Mesendoderm (in vitro differentiated cells): ENCODE measurements at regions not wholly inside any gene's neighbourhood (a gene's known extent, or its start where the extent isn't known, plus 50 kb on each side); places are given as distances from the start of the nearest gene placed in this dataset.

Experiments used
- DNase-seq: peaks from one replicate; pipeline ENCODE4 v3.0.0; 2013
- H2AK5ac ChIP-seq: 2 replicates; pipeline ENCODE4 v1.6.1; 2013; ENCODE audit warnings: low read length, inconsistent platforms
- H2BK120ac ChIP-seq: 2 replicates; pipeline ENCODE4 v1.6.1; 2013; ENCODE audit warnings: low read depth, mild to moderate bottlenecking, low read length, moderate library complexity, mixed read lengths
- H2BK15ac ChIP-seq: replicated peaks from 2 replicates; pipeline ENCODE4 v1.6.1; 2013; ENCODE audit warnings: low read depth, mild to moderate bottlenecking, moderate library complexity
- H2BK5ac ChIP-seq: 2 replicates; pipeline ENCODE4 v1.6.1; 2013; ENCODE audit warnings: low read length, inconsistent platforms
- H3K18ac ChIP-seq: 2 replicates; pipeline ENCODE4 v1.6.1; 2013; ENCODE audit warnings: mild to moderate bottlenecking, low read length, mixed read lengths
- H3K23ac ChIP-seq: one replicate; pipeline ENCODE4 v1.6.1; 2013; ENCODE audit warnings: low read length
- H3K27ac ChIP-seq: 2 replicates; pipeline ENCODE4 v1.5.1; 2013; ENCODE audit warnings: low read depth, mild to moderate bottlenecking, inconsistent platforms, low read length, moderate library complexity
- H3K27me3 ChIP-seq: 2 replicates; pipeline ENCODE4 v1.6.1; 2013; ENCODE audit warnings: low read length, control low read depth, mild to moderate bottlenecking, inconsistent platforms; ENCODE audit not compliant: insufficient read depth, poor library complexity
- H3K36me3 ChIP-seq: 2 replicates; pipeline ENCODE4 v1.6.1; 2013; ENCODE audit warnings: low read length, inconsistent platforms; ENCODE audit not compliant: control insufficient read depth, insufficient read depth
- H3K4ac ChIP-seq: one replicate; pipeline ENCODE4 v1.6.1; 2013; ENCODE audit warnings: low read depth, mild to moderate bottlenecking, low read length, moderate library complexity
- H3K4me1 ChIP-seq: 2 replicates; pipeline ENCODE4 v1.6.1; 2013; ENCODE audit warnings: low read depth, low read length, inconsistent platforms; ENCODE audit not compliant: control insufficient read depth
- H3K4me2 ChIP-seq: 2 replicates; pipeline ENCODE4 v1.6.1; 2013; ENCODE audit warnings: low read length
- H3K4me3 ChIP-seq: 2 replicates; pipeline ENCODE4 v1.5.1; 2013; ENCODE audit warnings: mild to moderate bottlenecking, low read length
- H3K56ac ChIP-seq: one replicate; pipeline ENCODE4 v1.6.1; 2013; ENCODE audit warnings: low read length
- H3K79me1 ChIP-seq: 2 replicates; pipeline ENCODE4 v1.6.1; 2013; ENCODE audit warnings: low read length, inconsistent platforms
- H3K79me2 ChIP-seq: 2 replicates; pipeline ENCODE4 v1.6.1; 2013; ENCODE audit warnings: mild to moderate bottlenecking, low read length; ENCODE audit not compliant: control insufficient read depth, insufficient read depth
- H3K9ac ChIP-seq: 2 replicates; pipeline ENCODE4 v1.6.1; 2013; ENCODE audit warnings: low read length, inconsistent platforms
- H4K5ac ChIP-seq: one replicate; pipeline ENCODE4 v1.6.1; 2013; ENCODE audit warnings: low read length
- H4K8ac ChIP-seq: one replicate; pipeline ENCODE4 v1.6.1; 2013; ENCODE audit warnings: low read depth, mild to moderate bottlenecking, control low read depth, low read length, moderate library complexity
- WGBS: extraction: QIAGEN DNeasy Blood & Tissue Kit; methylation state at CpG from one replicate; pipeline ENCODE4 v1.1.7; 2013; ENCODE audit warnings: low lambda C conversion rate, missing lambda C conversion rate; ENCODE audit not compliant: insufficient coverage; ENCODE audit errors: extremely low coverage; 5-methylcytosine and 5-hydroxymethylcytosine counted together

DNA sequence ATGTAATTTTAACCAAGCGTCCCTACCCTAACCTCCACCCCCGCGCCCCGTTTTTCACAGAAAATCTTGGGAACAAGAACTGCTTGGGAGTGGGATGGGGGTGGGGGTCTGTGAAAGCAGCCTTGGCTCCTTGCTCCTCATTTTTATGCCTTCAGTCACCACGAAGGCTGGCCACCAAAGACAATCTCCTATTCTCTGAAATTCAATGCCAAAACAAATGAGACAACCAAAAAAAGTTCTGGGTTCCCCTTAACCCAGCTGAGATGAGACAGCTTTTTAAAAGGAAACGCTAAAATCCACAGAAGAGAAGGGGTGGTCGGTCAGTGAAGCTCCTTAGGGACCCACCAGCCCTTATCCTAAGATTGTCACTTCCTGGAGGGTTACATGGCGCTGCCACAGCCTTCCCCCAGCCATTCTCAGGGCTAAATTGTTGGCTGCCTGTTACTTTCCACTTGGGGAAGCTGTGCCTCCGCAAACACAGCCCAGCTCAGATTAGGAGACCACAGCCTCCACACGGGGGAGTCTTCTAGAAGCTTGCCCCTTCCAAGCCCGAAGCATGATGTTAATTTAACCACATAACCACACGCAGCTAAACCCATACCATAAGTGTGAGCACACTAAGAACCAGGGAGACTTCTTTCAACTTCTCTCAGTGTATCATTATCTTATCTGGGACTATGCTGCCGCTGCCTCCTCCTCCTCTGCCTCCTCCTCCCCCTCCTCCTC lies 136.3 kb downstream of the FOXD1 start:
- Histone ChIP-seq H3K4ac (no peak overlapping the region), H3K27me3 (peaks cover 2% of the 10 kb centered on the region), H4K8ac (no peak overlapping the region), H3K36me3 (no peaks in the 10 kb centered on the region), H3K4me2 (peak overlapping the region; percentile 13), H3K4me1 (no peaks in the 10 kb centered on the region), H3K23ac (no peak overlapping the region), H2AK5ac (no peak overlapping the region), H2BK5ac (no peak overlapping the region), H4K5ac (no peak overlapping the region), H3K4me3 (no peak overlapping the region), H3K18ac (no peak overlapping the region), H2BK15ac (no peak overlapping the region), H3K79me1 (no peaks in the 10 kb centered on the region), H2BK120ac (no peak overlapping the region), H3K27ac (no peak overlapping the region), H3K79me2 (no peaks in the 10 kb centered on the region), H3K56ac (no peak overlapping the region), H3K9ac (no peak overlapping the region)
- no CpG with 5 or more reads among the region's 13 CpGs for WGBS
- DNase-seq: peak; percentile 90

DNA sequence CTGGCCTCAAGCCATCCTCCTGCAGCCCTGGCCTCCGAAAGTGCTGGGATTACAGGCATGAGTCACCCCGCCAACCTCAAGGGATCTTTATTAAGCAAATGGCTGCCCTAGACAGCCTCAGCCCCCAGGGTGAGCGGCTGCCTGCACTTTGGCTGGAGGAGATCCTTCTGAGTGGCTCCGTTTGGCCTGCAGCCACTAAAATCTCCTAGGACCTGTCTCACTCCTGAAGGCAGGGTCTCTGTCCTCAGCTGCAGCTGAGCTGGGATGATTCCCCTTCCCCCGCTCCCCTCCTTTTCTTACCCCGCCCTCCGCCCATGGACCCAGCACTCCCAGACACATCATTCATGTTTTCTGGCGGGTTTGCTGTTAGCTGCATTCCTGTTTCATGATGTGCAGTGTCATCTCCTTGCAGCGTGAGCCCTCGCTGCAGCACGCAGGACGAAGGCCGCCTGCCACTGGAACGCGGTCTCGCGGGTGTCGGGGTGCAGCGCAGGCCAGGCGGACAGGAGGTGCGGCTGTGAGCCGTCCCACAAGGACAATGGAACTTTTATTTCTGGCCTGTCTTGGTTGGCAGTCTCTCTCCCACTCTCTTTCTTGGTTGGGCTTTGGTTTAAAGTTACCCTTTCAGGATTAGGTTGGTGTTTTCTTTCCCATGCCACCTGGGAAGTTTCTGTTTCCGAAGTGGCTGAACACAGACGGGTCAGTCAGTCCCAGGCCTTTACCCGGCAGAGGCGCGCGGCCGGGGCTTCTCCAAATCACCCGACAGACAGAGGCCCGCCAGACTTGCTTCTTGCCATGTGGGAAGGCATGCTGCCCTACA lies 137.1 kb downstream of the FOXD1 start:
- Histone ChIP-seq H2AK5ac (no peak overlapping the region), H3K4me3 (no peak overlapping the region), H3K36me3 (no peaks in the 10 kb centered on the region), H3K27ac (no peak overlapping the region), H3K4me2 (peak overlapping the region; percentile 41), H3K56ac (peak overlapping the region; percentile 66), H4K8ac (no peak overlapping the region), H3K4me1 (no peaks in the 10 kb centered on the region), H3K9ac (peak overlapping the region; percentile 16), H2BK15ac (no peak overlapping the region), H3K27me3 (peaks cover 2% of the 10 kb centered on the region), H3K79me1 (no peaks in the 10 kb centered on the region), H2BK5ac (no peak overlapping the region), H3K4ac (no peak overlapping the region), H3K79me2 (no peaks in the 10 kb centered on the region), H2BK120ac (no peak overlapping the region), H4K5ac (no peak overlapping the region), H3K23ac (no peak overlapping the region), H3K18ac (no peak overlapping the region)
- no CpG with 5 or more reads among the region's 31 CpGs for WGBS
- DNase-seq: peak; percentile 83

DNA sequence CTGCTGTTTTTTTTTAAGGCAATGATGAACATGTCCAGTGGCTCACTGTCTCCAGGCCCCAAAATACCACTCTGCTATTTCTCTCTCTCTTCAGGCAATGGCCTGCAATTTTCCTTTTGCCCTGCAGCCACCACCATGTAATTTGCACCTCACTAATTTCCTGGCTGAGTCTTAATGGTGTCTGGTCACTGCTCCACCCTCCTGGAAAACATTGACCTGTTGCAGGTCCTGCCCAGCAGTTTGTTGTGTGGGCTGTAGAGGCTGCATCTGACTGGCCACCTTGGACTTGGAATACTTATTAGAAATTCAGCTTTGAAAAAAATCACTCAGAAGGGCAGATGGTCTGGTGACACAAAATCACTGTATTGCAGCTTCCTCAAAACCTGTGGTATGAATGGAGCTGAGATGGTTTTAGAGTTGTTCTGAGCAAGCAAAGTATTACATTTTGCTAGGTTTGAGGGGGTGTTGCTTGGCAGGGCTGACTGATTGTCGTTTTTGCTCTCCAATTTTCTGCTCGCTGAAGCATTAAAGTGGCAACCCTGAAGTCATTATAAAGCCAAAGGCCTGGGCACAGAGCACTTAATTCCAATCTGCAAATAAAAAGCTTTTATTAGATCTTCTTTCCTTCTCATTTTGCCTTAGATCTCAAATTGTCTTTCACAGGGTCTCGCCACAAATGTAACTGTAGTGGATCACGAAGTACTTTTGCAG lies 134.8 kb downstream of the TMEM174 start:
- no peak overlapping the region for H3K4ac ChIP-seq
- no peak overlapping the region for H3K18ac ChIP-seq
- H3K79me1 ChIP-seq: no peaks in the 10 kb centered on the region
- peaks cover 20% of the 10 kb centered on the region for H3K27me3 ChIP-seq
- no peak overlapping the region for H3K9ac ChIP-seq
- H3K4me2 ChIP-seq: no peak overlapping the region
- no peak overlapping the region for H2BK120ac ChIP-seq
- no peak overlapping the region for H4K5ac ChIP-seq
- no peaks in the 10 kb centered on the region for H3K4me1 ChIP-seq
- no peak overlapping the region for H3K23ac ChIP-seq
- no peak overlapping the region for H2BK5ac ChIP-seq
- H2BK15ac ChIP-seq: no peak overlapping the region
- no peak for DNase-seq
- H4K8ac ChIP-seq: no peak overlapping the region
- H3K4me3 ChIP-seq: no peak overlapping the region
- WGBS: no CpG with 5 or more reads among the region's 4 CpGs
- no peak overlapping the region for H3K27ac ChIP-seq
- H2AK5ac ChIP-seq: no peak overlapping the region
- H3K56ac ChIP-seq: no peak overlapping the region
- no peaks in the 10 kb centered on the region for H3K36me3 ChIP-seq
- no peaks in the 10 kb centered on the region for H3K79me2 ChIP-seq

DNA sequence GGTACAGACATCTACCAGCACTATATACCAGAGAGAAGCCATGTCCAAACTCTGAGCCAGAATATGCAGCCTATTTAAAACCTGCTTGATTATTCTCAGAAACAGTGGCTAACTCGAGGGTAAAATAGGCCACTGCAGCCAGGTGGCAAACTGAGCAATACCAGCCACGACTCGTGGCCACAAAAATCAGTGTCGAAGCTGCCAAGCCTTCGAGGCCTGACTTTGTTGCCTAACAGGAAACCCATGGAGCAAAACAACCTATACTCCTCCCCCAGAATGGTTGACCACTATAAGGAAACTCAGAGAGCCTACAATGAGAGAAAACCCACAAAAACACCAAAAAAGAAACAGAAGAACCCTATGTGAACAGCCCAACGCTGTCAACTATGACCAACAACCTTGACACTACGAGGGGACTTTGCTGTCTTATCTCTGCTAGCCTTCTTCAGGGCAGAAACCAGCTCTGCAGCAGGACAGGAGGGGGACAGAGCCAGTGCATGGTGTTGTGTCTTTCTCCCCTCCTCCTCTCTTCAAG lies 133.8 kb downstream of the TMEM174 start:
- Histone ChIP-seq H3K9ac (no peak overlapping the region), H3K4ac (no peak overlapping the region), H3K27ac (no peak overlapping the region), H4K8ac (no peak overlapping the region), H3K18ac (no peak overlapping the region), H3K79me2 (no peaks in the 10 kb centered on the region), H2BK5ac (no peak overlapping the region), H2BK15ac (no peak overlapping the region), H4K5ac (no peak overlapping the region), H3K56ac (no peak overlapping the region), H3K27me3 (peaks cover 28% of the 10 kb centered on the region), H3K36me3 (no peaks in the 10 kb centered on the region), H3K79me1 (no peaks in the 10 kb centered on the region), H2BK120ac (no peak overlapping the region), H3K4me1 (no peaks in the 10 kb centered on the region), H3K4me2 (no peak overlapping the region), H3K23ac (no peak overlapping the region), H2AK5ac (no peak overlapping the region), H3K4me3 (no peak overlapping the region)
- no CpG with 5 or more reads among the region's 7 CpGs for WGBS
- no peak for DNase-seq

DNA sequence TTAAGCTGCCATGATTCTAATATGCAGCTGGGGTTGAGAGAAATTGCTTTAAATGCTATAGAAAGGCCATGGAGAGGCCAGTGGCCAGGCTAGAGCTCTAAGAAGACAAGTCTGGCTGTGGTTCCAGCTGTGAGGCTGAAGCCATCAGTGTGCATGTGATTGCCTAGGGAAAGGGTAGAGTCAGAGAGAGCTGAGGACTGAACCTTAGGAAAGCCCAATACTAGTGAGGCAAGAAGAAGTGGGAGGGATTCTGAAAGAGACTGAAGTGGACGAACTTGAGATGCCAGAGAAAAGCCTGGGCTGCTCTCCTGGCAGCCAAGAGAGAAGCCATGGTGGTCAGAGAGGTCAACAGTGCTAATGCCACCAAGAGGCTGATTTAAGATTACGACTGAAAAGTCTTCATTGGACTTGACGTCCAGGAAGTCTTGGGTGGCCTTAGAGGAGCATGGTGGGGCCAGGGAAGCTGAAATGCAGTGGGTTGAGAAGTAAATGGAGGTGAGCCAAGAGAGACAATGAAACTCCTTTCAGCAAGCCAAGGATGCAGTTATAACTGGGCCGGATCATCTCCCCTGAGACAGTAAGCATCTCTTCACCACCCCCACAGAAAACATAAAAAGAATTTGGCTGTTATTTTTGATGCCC lies 133.2 kb downstream of the TMEM174 start:
- Histone ChIP-seq H3K36me3 (no peaks in the 10 kb centered on the region), H3K79me2 (no peaks in the 10 kb centered on the region), H3K27me3 (peaks cover 34% of the 10 kb centered on the region), H3K9ac (no peak overlapping the region), H4K8ac (no peak overlapping the region), H2BK120ac (no peak overlapping the region), H3K18ac (no peak overlapping the region), H3K4me1 (no peaks in the 10 kb centered on the region), H3K4me3 (no peak overlapping the region), H2BK15ac (no peak overlapping the region), H3K4ac (no peak overlapping the region), H4K5ac (no peak overlapping the region), H3K79me1 (no peaks in the 10 kb centered on the region), H2AK5ac (no peak overlapping the region), H3K23ac (no peak overlapping the region), H3K4me2 (no peak overlapping the region), H3K56ac (no peak overlapping the region), H3K27ac (no peak overlapping the region), H2BK5ac (no peak overlapping the region)
- no CpG with 5 or more reads among the region's 4 CpGs for WGBS
- DNase-seq: no peak
